Gastroesophageal sphincter (tissue), 4 donors: ENCODE measurements at regions not wholly inside any gene's neighbourhood (a gene's known extent, or its start where the extent isn't known, plus 50 kb on each side); places are given as distances from the start of the nearest gene placed in this dataset.

Experiments used
- ATAC-seq: fragments of 150-250 bp; one replicate; pipeline ENCODE4 v1.9.1; 2016; ENCODE audit warnings: mild to moderate bottlenecking, moderate library complexity
- H3K27ac ChIP-seq, 4 donors: fragments of 200-600 bp; sonication (generic) in 3 of 4; 1 replicate in 3 of 4; 2 replicates in 1 of 4; pipeline ENCODE4 v1.5.1; 2016 to 2019
- H3K27me3 ChIP-seq: fragments of 200-600 bp; sonication (generic); one replicate; pipeline ENCODE4 v1.5.1; 2019
- H3K36me3 ChIP-seq, 2 donors: fragments of 200-600 bp; sonication (generic); one replicate each; pipeline ENCODE4 v1.5.1; 2019; ENCODE audit warnings: control low read depth in 1 of 2
- H3K4me1 ChIP-seq, 3 donors: fragments of 200-600 bp; sonication (generic); 1 replicate in 2 of 3; 2 replicates in 1 of 3; pipeline ENCODE4 v1.5.1; 2016 to 2019; ENCODE audit warnings: control low read depth in 2 of 3
- H3K4me3 ChIP-seq, 2 donors: fragments of 200-600 bp; sonication (generic); one replicate each; pipeline ENCODE4 v1.5.1; 2019; ENCODE audit warnings: mild to moderate bottlenecking in 1 of 2, moderate library complexity in 1 of 2
- H3K9me3 ChIP-seq, 3 donors: fragments of 200-600 bp; sonication (generic); one replicate each; pipeline ENCODE4 v1.5.1; 2017 to 2019; ENCODE audit warnings: control low read depth in 2 of 3
- CTCF ChIP-seq, 4 experiments: fragments of 200-600 bp in 2 of 4; fragments of 450-650 bp in 2 of 4; sonication (generic) in 1 of 4; IDR thresholded peaks; one replicate each; pipeline ENCODE4 v1.5.1; 2017 to 2019; ENCODE audit warnings: antibody characterized with exemption in 4 of 4, mild to moderate bottlenecking in 2 of 4, moderate library complexity in 2 of 4
- EP300 ChIP-seq: sonication (generic); formaldehyde crosslinking; IDR thresholded peaks from one replicate; pipeline ENCODE4 v1.6.1; 2017; ENCODE audit warnings: antibody characterized with exemption, mild to moderate bottlenecking
- POLR2A ChIP-seq, 2 donors: fragments of 450-650 bp; IDR thresholded peaks; one replicate each; pipeline ENCODE4 v1.6.1; 2017; ENCODE audit warnings: antibody characterized with exemption in 2 of 2, mild to moderate bottlenecking in 2 of 2, moderate library complexity in 1 of 2
- POLR2AphosphoS5 ChIP-seq: sonication (generic); formaldehyde crosslinking; IDR thresholded peaks from one replicate; pipeline ENCODE4 v1.6.1; 2017; ENCODE audit warnings: antibody characterized with exemption
- WGBS, 2 donors: methylation state at CpG; one replicate each; pipeline ENCODE4 v1.1.5; 2018; ENCODE audit warnings: low coverage in 1 of 2; 5-methylcytosine and 5-hydroxymethylcytosine counted together

GRCh38 chr2:176415937-176416499 is 146.8 kb downstream of the MTX2 start:
- Histone ChIP-seq H3K36me3 (no peaks in the 10 kb centered on the region), H3K27ac (no peak overlapping the region), H3K4me1 (no peaks in the 10 kb centered on the region), H3K9me3 (no peaks in the 10 kb centered on the region), H3K27me3 (peaks cover 14% of the 10 kb centered on the region), H3K4me3 (no peak overlapping the region)
- ATAC-seq = no peak
- 100% methylated on average over 1 to 2 of the region's 3 CpGs for WGBS, 2 donors
- TF ChIP-seq POLR2AphosphoS5 = no peak
- no peak for TF ChIP-seq POLR2A (IDR thresholded peaks at IDR 0.05)
- TF ChIP-seq EP300 = no peak
- no peak for TF ChIP-seq CTCF (IDR thresholded peaks at IDR 0.05)

GRCh38 chr2:176418768-176419167 is 149.5 kb downstream of the MTX2 start:
- Histone ChIP-seq H3K4me3 (no peak overlapping the region), H3K4me1 (no peaks in the 10 kb centered on the region), H3K27me3 (peaks cover 14% of the 10 kb centered on the region), H3K27ac (no peak overlapping the region), H3K9me3 (no peaks in the 10 kb centered on the region), H3K36me3 (no peaks in the 10 kb centered on the region)
- WGBS, 2 donors = 92 to 95% methylated on average over 5 to 6 of the region's 6 CpGs
- ATAC-seq = no peak
- TF ChIP-seq CTCF (IDR thresholded peaks at IDR 0.05) (no peak), POLR2AphosphoS5 (no peak), POLR2A (IDR thresholded peaks at IDR 0.05) (no peak), EP300 (no peak)

DNA sequence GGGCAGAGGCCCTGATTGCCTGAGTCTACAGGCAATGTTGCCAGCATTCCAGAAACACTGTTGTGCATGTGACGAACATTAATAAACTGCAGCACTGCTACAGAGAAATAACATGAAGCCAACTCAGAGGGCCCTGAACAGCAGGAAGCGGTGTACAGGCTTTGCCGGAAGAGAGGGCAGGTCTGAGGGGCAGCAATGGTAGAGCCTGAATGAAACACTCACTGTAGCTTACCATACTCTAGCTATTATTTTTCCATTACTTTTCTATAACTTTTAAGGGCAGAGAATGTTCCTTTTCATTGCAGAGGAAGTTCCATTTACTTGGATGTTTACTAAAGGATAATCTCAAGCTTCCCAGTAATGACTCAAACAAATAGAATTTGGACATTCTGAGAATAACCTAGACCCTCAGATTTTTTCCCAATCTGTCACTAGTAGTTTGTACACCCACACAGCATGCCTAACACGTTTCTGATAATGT is 150.4 kb downstream of the MTX2 start:
- WGBS, 2 donors = 39 to 60% methylated on average over 4 of the region's 4 CpGs
- no peak for ATAC-seq
- TF ChIP-seq POLR2AphosphoS5 (peak; percentile 25), POLR2A (IDR thresholded peaks at IDR 0.05) (no peak)
- peaks cover 14% of the 10 kb centered on the region for H3K27me3 ChIP-seq
- no peaks in the 10 kb centered on the region for H3K4me1 ChIP-seq
- H3K36me3 ChIP-seq = no peaks in the 10 kb centered on the region
- no peak overlapping the region for H3K4me3 ChIP-seq
- H3K27ac ChIP-seq = no peak overlapping the region
- H3K9me3 ChIP-seq = no peaks in the 10 kb centered on the region

- ATAC-seq = no peak
- Histone ChIP-seq H3K9me3 (no peaks in the 10 kb centered on the region), H3K4me3 (no peak overlapping the region), H3K27me3 (no peaks in the 10 kb centered on the region), H3K27ac (no peak overlapping the region), H3K36me3 (no peaks in the 10 kb centered on the region), H3K4me1 (no peaks in the 10 kb centered on the region)
- 71 to 80% methylated on average over 5 of the region's 5 CpGs for WGBS, 2 donors
- TF ChIP-seq EP300 (no peak), POLR2AphosphoS5 (peak; percentile 43)
Measured at GRCh38 chr2:176421297-176422050, 152.2 kb downstream of the MTX2 start.

DNA sequence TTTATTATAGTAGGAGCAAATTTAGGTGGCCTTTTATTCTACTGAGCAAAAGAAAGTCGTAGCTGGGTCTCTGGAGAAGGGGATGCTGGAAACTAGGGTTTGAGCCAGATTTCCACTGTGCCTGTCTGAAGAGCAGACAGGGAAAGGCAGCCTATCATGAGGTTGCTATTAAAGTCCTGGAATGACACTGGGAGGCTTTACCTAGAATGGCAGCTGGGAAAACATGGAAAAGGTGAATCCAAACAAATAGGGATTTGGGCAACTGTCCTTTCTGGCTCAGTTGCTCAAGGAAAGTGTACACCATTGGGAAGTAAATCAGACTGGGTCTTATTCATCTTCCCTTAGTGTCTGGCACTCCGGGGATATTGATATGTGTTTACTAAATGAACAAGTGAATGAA is 154.6 kb downstream of the MTX2 start:
- Histone ChIP-seq H3K4me3 (no peak overlapping the region), H3K9me3 (no peaks in the 10 kb centered on the region), H3K27me3 (no peaks in the 10 kb centered on the region), H3K27ac (no peak overlapping the region), H3K4me1 (no peaks in the 10 kb centered on the region), H3K36me3 (no peaks in the 10 kb centered on the region)
- no peak for ATAC-seq
- WGBS, 2 donors = 0 to 29% methylated on average over 1 to 2 of the region's 2 CpGs
- TF ChIP-seq POLR2A (IDR thresholded peaks at IDR 0.05) (no peak), CTCF (IDR thresholded peaks at IDR 0.05) (no peak), EP300 (no peak), POLR2AphosphoS5 (no peak)

- Histone ChIP-seq H3K27me3 (no peaks in the 10 kb centered on the region), H3K9me3 (no peaks in the 10 kb centered on the region), H3K36me3 (no peaks in the 10 kb centered on the region), H3K27ac (no peak overlapping the region), H3K4me1 (no peaks in the 10 kb centered on the region), H3K4me3 (no peak overlapping the region)
- WGBS, 2 donors = 25 to 35% methylated on average over 2 of the region's 2 CpGs
- ATAC-seq = no peak
- no peak for TF ChIP-seq POLR2A (IDR thresholded peaks at IDR 0.05)
- TF ChIP-seq POLR2AphosphoS5 = no peak
- no peak for TF ChIP-seq CTCF (IDR thresholded peaks at IDR 0.05)
- TF ChIP-seq EP300 = no peak
Measured at GRCh38 chr2:176424746-176425145, 155.5 kb downstream of the MTX2 start.
